PC-3 (cell line): ENCODE measurements at regions not wholly inside any gene's neighbourhood (a gene's known extent, or its start where the extent isn't known, plus 50 kb on each side); places are given as distances from the start of the nearest gene placed in this dataset.

Source experiments
- ATAC-seq: fragments of 200-7000 bp; cut with Tn5 transposase; 2 replicates; pipeline ENCODE4 v1.9.1; 2020; ENCODE audit warnings: mild to moderate bottlenecking, moderate library complexity
- BruUV-seq: library from RNA; stranded (reverse); fragments of 400-500 nt; replicated peaks from 2 replicates; lab custom pipeline; 2021; lab: Mats Ljungman, UMichigan
- CTCF ChIA-PET: fragments of 300-600 bp; sonication (Branson Sonifier 250); formaldehyde crosslinking; loops from one replicate; lab custom pipeline; 2022; ENCODE audit warnings: antibody characterized with exemption; lab: Charles Lee
- POLR2A ChIA-PET: fragments of 300-600 bp; sonication (Branson Sonifier 250); formaldehyde crosslinking; loops from one replicate; lab custom pipeline; 2022; ENCODE audit warnings: antibody characterized with exemption; ENCODE audit not compliant: unreplicated experiment; lab: Charles Lee
- DNase-seq: peaks from one replicate; pipeline ENCODE4 v3.0.0-alpha.2; 2015
- H2AFZ ChIP-seq: fragments of 300-600 bp; sonication (generic); 2 replicates; pipeline ENCODE4 v1.6.0; 2016; ENCODE audit warnings: antibody characterized with exemption, low read length
- H3F3A ChIP-seq: fragments of 300-600 bp; sonication (generic); one replicate; pipeline ENCODE4 v1.6.0; 2017; ENCODE audit warnings: antibody characterized with exemption, low read length, control low read depth, mild to moderate bottlenecking; ENCODE audit not compliant: unreplicated experiment
- H3K27ac ChIP-seq: fragments of 300-600 bp; sonication (generic); 2 replicates; pipeline ENCODE4 v1.5.1; 2016; ENCODE audit warnings: mild to moderate bottlenecking, low read length
- H3K27me3 ChIP-seq: fragments of 300-600 bp; sonication (generic); 2 replicates; pipeline ENCODE4 v1.6.1; 2016; ENCODE audit warnings: low read length, mixed read lengths
- H3K36me3 ChIP-seq: fragments of 300-600 bp; sonication (generic); 2 replicates; pipeline ENCODE4 v1.6.1; 2016; ENCODE audit warnings: low read depth, mixed run types, low read length, mixed read lengths
- H3K4me1 ChIP-seq: fragments of 300-600 bp; sonication (generic); 2 replicates; pipeline ENCODE4 v1.5.1; 2016; ENCODE audit warnings: low read length; ENCODE audit not compliant: insufficient read depth
- H3K4me2 ChIP-seq: fragments of 300-600 bp; sonication (generic); 2 replicates; pipeline ENCODE4 v1.6.0; 2016; ENCODE audit warnings: low read length
- H3K4me3 ChIP-seq: fragments of 300-600 bp; sonication (generic); 2 replicates; pipeline ENCODE4 v1.5.1; 2016; ENCODE audit warnings: mild to moderate bottlenecking, low read length, mixed read lengths
- H3K79me2 ChIP-seq: fragments of 300-600 bp; sonication (generic); 2 replicates; pipeline ENCODE4 v1.6.1; 2017; ENCODE audit warnings: low read length, mixed read lengths
- H3K9ac ChIP-seq: fragments of 300-600 bp; sonication (generic); 2 replicates; pipeline ENCODE4 v1.6.0; 2016; ENCODE audit warnings: mild to moderate bottlenecking, low read length
- H3K9me2 ChIP-seq: fragments of 300-600 bp; sonication (generic); replicated peaks from 2 replicates; pipeline ENCODE4 v1.6.1; 2016; ENCODE audit warnings: mixed run types, low read length, mixed read lengths
- H3K9me3 ChIP-seq: fragments of 300-600 bp; sonication (generic); 2 replicates; pipeline ENCODE4 v1.6.1; 2016; ENCODE audit warnings: low read length, mixed read lengths
- H4K20me1 ChIP-seq: fragments of 300-600 bp; sonication (generic); 2 replicates; pipeline ENCODE4 v1.6.1; 2016; ENCODE audit warnings: low read length, mixed read lengths
- CTCF ChIP-seq: fragments of 300-600 bp; sonication (generic); conservative IDR thresholded peaks from 2 replicates; pipeline ENCODE4 v1.5.1; 2017; ENCODE audit warnings: antibody characterized with exemption, low read depth, mild to moderate bottlenecking, low read length
- EZH2 ChIP-seq: fragments of 300-600 bp; sonication (generic); IDR thresholded peaks from one replicate; pipeline ENCODE4 v1.6.1; 2017; ENCODE audit warnings: antibody characterized with exemption, mild to moderate bottlenecking, low read length; ENCODE audit not compliant: unreplicated experiment
- EZH2phosphoT487 ChIP-seq: fragments of 300-600 bp; sonication (generic); IDR thresholded peaks from 2 replicates; pipeline ENCODE4 v1.6.1; 2018; ENCODE audit warnings: mild to moderate bottlenecking, antibody characterized with exemption, low read length, borderline replicate concordance
- intact Hi-C: fragments of 100-400 bp; cut with micrococcal nuclease; formaldehyde crosslinking; loops from 2 replicates; pipeline ENCODE4 v1.9.0; 2023

GRCh38 chr1:29460041-29460610 is 223.8 kb downstream of the PTPRU start:
- H3K9me3 ChIP-seq = no peaks in the 10 kb centered on the region
- no peaks in the 10 kb centered on the region for H3K4me1 ChIP-seq
- no peak overlapping the region for H3K27ac ChIP-seq
- BruUV-seq = no TSS peak
- no peak overlapping the region for H3K9ac ChIP-seq
- no peaks in the 10 kb centered on the region for H3K36me3 ChIP-seq
- no peaks in the 10 kb centered on the region for H4K20me1 ChIP-seq
- DNase-seq (no peak), ATAC-seq (no peak)
- ChIA-PET CTCF (no interaction called here), POLR2A (no interaction called here)
- peaks cover 9% of the 10 kb centered on the region; the same call in 1 of the 2 replicates for H3K27me3 ChIP-seq
- no peak for TF ChIP-seq EZH2phosphoT487
- TF ChIP-seq EZH2 = no peak
- TF ChIP-seq CTCF = no peak
- no peak overlapping the region for H3K4me3 ChIP-seq
- H3K9me2 ChIP-seq = no peaks in the 10 kb centered on the region
- intact Hi-C loops = no loop called here
- no peaks in the 10 kb centered on the region for H3F3A ChIP-seq
- no peak overlapping the region for H3K4me2 ChIP-seq
- no peak overlapping the region for H2AFZ ChIP-seq
- no peaks in the 10 kb centered on the region for H3K79me2 ChIP-seq

GRCh38 chr1:29459620-29459945 is 223.3 kb downstream of the PTPRU start:
- Histone ChIP-seq H3K9me3 (no peaks in the 10 kb centered on the region), H3K27me3 (peaks cover 9% of the 10 kb centered on the region; the same call in 1 of the 2 replicates), H3K4me3 (no peak overlapping the region), H2AFZ (no peak overlapping the region), H3K4me1 (no peaks in the 10 kb centered on the region), H3K79me2 (no peaks in the 10 kb centered on the region), H3K9ac (no peak overlapping the region), H3K4me2 (no peak overlapping the region), H3K9me2 (no peaks in the 10 kb centered on the region), H3K27ac (no peak overlapping the region), H3K36me3 (no peaks in the 10 kb centered on the region), H3F3A (no peaks in the 10 kb centered on the region), H4K20me1 (no peaks in the 10 kb centered on the region)
- CTCF ChIA-PET = no interaction called here
- TF ChIP-seq EZH2 (no peak), CTCF (no peak), EZH2phosphoT487 (no peak)
- POLR2A ChIA-PET = no interaction called here
- no TSS peak for BruUV-seq
- intact Hi-C loops = no loop called here
- no peak for DNase-seq
- ATAC-seq = no peak

- Histone ChIP-seq H2AFZ (no peak overlapping the region), H3K9me2 (no peaks in the 10 kb centered on the region), H3K4me3 (no peak overlapping the region), H3F3A (no peaks in the 10 kb centered on the region), H3K9ac (no peak overlapping the region), H3K9me3 (no peaks in the 10 kb centered on the region), H4K20me1 (no peaks in the 10 kb centered on the region), H3K36me3 (no peaks in the 10 kb centered on the region), H3K27me3 (peaks cover 8% of the 10 kb centered on the region; the same call in 1 of the 2 replicates), H3K4me2 (no peak overlapping the region), H3K27ac (no peak overlapping the region), H3K4me1 (no peaks in the 10 kb centered on the region), H3K79me2 (no peaks in the 10 kb centered on the region)
- intact Hi-C loops = no loop called here
- ChIA-PET CTCF (no interaction called here), POLR2A (no interaction called here)
- BruUV-seq = no TSS peak
- TF ChIP-seq EZH2 = no peak
- TF ChIP-seq CTCF = no peak
- no peak for TF ChIP-seq EZH2phosphoT487
- DNase-seq (no peak), ATAC-seq (no peak)
These were observed 222.7 kb downstream of the PTPRU start for GRCh38 chr1:29458737-29459619.
